ENCODE measurements at regions not wholly inside any gene's neighbourhood (a gene's known extent, or its start where the extent isn't known, plus 50 kb on each side); places are given as distances from the start of the nearest gene placed in this dataset.

DNA sequence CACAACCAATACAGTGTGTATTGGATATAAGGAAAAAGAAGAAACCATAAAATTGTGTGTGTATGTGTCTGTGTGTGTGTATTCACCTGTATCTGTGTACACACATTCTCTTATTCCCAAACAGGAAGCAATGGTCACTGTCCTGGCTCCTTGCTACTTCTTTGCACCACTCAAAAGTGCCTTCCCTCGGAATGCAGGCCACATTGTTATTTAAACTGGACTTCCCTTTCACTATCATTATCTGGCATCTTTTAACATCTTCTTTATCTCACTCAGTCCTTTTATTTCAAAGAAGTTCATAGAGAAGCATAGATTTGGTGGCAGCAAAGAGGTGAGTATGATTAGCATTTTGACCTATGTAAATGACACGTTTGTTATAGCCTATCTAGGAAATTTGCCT is 803.7 kb downstream of the NCAM2 start:
- no peak for DNase-seq (ENCODE audit: low read depth)
- TF ChIP-seq, protein P1, sequence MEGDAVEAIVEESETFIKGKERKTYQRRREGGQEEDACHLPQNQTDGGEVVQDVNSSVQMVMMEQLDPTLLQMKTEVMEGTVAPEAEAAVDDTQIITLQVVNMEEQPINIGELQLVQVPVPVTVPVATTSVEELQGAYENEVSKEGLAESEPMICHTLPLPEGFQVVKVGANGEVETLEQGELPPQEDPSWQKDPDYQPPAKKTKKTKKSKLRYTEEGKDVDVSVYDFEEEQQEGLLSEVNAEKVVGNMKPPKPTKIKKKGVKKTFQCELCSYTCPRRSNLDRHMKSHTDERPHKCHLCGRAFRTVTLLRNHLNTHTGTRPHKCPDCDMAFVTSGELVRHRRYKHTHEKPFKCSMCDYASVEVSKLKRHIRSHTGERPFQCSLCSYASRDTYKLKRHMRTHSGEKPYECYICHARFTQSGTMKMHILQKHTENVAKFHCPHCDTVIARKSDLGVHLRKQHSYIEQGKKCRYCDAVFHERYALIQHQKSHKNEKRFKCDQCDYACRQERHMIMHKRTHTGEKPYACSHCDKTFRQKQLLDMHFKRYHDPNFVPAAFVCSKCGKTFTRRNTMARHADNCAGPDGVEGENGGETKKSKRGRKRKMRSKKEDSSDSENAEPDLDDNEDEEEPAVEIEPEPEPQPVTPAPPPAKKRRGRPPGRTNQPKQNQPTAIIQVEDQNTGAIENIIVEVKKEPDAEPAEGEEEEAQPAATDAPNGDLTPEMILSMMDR (IDR thresholded peaks at IDR 0.05; ENCODE audit: insufficient read depth, low read length), result no peak
- H3K4me3 ChIP-seq (ENCODE audit: low read depth, low read length), result no peak overlapping the region

DNA sequence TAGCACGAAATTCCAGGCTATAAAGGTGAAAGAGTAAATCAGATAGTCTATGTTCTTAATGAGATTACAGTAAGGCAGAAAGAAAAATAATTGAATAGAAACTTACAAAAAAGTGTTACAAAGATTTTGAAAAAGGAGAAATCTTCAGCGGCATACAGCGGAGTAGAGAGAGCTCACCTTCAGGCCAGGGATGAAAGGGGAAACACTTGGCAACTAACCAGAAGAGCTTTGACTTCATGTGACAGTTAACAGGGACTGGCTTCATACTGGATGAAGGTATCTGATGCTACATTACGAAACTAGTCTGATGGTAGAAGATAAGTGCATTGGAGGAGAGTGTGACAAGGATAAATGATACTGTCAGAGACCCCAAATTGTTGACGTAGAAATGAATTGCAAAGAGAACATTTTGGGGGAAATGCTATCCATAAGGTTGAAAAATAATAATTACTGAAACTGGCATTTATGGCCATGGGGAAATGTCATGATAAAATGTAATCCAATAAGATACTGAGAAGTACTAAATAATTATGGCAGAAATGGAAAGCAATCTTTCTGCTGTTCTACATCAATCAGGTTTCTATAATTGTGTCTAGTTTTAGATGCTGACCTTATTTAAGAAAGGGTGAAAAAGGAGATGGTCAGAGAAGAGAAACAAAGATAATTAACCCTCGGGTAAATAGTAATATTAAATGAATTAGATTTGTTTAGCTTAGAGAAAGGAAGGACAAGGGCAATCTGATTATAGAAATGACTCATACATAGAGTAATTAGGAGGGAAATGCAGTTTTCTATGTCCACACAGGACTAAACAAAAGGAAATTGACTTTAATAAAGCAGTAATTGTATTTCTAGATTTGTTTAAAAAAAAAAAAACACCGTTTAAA is 808.7 kb downstream of the NCAM2 start:
- TF ChIP-seq, protein P1 (IDR thresholded peaks at IDR 0.05; ENCODE audit: insufficient read depth, low read length), result no peak
- DNase-seq (ENCODE audit: low read depth), result no peak
- no peak overlapping the region for H3K4me3 ChIP-seq (ENCODE audit: low read depth, low read length)

DNA sequence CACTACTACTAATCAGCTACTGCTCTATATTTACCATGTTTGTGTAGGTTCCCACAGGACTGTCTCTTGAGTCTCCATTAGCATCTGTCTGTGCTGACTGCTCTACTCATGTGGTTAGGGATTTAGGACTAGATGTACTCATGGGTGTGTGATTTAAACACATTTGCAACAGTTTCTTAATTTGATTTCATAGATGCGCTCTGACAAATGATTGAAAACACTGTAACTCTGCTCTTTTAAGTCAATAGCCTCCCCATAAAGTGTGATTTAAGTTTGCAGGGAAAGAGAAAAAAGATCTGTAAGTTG is 809.3 kb downstream of the NCAM2 start:
- DNase-seq (ENCODE audit: low read depth), result no peak
- TF ChIP-seq, protein P1 (IDR thresholded peaks at IDR 0.05; ENCODE audit: insufficient read depth, low read length), result no peak
- no peak overlapping the region for H3K4me3 ChIP-seq (ENCODE audit: low read depth, low read length)

DNA sequence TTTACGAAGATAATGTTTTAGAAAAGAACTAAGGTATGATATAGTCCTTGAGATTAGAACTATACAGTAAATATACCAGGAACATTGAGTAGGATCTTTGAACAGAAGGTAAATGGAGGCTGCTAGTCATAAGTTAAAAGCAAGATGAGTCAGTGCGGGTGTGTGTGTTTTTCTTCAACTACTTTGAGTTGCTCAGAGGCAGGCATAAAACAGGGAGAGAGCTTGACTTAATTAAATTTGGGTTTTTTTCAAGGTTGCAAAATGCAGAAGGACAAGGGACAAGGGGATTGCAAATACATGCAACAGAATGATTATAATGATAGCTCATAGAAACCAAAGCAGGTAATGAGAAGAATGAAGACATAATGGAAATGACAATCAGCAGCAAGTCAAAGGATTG is 815.1 kb downstream of the NCAM2 start:
- H3K4me3 ChIP-seq (ENCODE audit: low read depth, low read length), result no peak overlapping the region
- TF ChIP-seq, protein P1 (IDR thresholded peaks at IDR 0.05; ENCODE audit: insufficient read depth, low read length), result no peak
- DNase-seq (ENCODE audit: low read depth), result no peak

DNA sequence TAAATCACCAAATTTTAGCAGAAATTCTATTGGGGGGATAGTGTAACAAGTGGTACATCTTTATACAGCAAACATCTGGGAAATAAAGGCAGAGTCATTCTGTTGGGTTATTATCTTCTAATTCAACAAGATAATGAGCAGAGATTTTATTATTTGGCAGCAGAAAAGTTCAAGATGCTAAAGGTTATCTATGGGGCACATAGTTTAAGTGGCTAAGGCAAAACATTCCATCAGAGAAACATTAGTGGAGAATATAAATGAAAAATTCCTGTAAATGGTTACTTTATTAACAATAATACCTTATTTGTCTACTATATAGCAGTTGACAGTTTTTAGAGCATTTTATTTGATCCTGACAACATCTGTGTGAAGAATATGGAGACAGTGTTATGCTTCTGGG is 815.7 kb downstream of the NCAM2 start:
- TF ChIP-seq, protein P1 (IDR thresholded peaks at IDR 0.05; ENCODE audit: insufficient read depth, low read length), result no peak
- H3K4me3 ChIP-seq (ENCODE audit: low read depth, low read length), result no peak overlapping the region

DNA sequence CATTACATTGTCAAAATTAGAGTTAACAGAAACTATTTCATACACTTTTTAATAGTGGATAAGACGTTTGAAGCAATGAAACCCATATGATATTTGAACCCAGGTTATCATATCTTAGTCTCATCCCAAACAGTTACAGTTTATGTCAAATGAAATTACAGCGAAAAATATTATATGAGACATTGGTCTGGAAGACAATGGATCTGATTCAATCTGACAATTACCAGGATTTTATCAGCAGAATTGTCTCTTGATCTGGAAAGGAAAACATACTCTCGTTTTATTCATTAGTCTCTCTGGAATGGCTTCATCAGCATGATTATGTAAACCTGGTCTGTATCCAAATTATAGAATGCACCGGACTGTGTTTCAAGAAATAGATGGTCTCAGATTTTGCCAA is 818.6 kb downstream of the NCAM2 start:
- no peak for DNase-seq (ENCODE audit: low read depth)
- no peak overlapping the region for H3K4me3 ChIP-seq (ENCODE audit: low read depth, low read length)
- TF ChIP-seq, protein P1 (IDR thresholded peaks at IDR 0.05; ENCODE audit: insufficient read depth, low read length), result no peak

More for the DNA sequence above, 815.7 kb downstream of the NCAM2 start:
- no peak for DNase-seq (ENCODE audit: low read depth)

DNA sequence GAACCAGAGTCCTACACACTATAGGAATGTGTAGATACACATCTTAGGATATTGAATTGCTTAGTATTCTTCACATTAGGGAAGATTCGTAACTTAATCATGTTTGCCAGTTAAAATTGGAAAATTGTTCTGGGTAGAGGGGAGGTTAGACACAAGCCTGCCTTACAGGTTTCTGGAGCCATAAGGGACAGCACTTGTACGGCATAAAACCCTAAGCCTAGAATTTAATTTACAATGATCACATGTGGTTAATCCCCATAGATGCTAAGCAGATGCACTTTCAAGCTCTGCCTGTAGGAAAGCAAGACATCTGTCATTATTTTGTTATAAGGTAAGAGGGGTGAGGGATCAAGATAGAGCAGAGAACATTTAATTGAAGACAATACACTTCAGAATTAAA is 820.7 kb downstream of the NCAM2 start:
- TF ChIP-seq, protein P1 (IDR thresholded peaks at IDR 0.05; ENCODE audit: insufficient read depth, low read length), result no peak
- DNase-seq (ENCODE audit: low read depth), result no peak
- no peak overlapping the region for H3K4me3 ChIP-seq (ENCODE audit: low read depth, low read length)

Measured in fibroblast of the aortic adventitia (primary cell).